Activated CD4-positive, CD25-positive, alpha-beta regulatory T cell treated with anti-CD3 and anti-CD28 coated beads, Interleukin-2, amount 50 U/mL, for 24 hours (primary cell): ENCODE measurements at regions not wholly inside any gene's neighbourhood (a gene's known extent, or its start where the extent isn't known, plus 50 kb on each side); places are given as distances from the start of the nearest gene placed in this dataset.
"Not testable (repeated sequence)": the region's sequence is repeated elsewhere in the genome, so short reads cannot be mapped to it uniquely, and the experiment has no call there.

Experiments
- ATAC-seq, 2 donors: fragments of 150-1000 bp; cut with Tn5 transposase; one replicate each; pipeline ENCODE4 v1.10.0; 2021; ENCODE audit warnings: mild to moderate bottlenecking in 1 of 2, moderate library complexity in 1 of 2

DNA sequence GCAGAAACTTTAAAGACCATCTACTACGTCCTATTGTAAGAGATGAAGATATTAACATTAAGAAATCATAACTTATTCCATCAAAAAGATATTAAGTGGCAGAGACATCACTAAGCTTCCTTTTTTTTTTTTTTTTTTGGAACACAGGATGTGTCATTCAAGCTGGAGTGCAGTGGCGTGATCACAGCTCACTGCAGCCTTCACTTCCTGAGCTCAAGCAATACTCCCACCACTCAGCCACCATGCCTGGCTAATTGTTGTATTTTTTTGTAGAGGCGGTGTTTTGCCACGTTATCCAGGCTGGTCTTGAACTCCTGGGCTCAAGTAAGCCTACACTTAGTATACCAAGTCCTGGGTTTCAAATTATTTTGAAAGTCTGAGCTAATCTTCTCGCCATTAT, 169.7 kb upstream of the KCTD7 start:
- not testable (repeated sequence) for ATAC-seq

DNA sequence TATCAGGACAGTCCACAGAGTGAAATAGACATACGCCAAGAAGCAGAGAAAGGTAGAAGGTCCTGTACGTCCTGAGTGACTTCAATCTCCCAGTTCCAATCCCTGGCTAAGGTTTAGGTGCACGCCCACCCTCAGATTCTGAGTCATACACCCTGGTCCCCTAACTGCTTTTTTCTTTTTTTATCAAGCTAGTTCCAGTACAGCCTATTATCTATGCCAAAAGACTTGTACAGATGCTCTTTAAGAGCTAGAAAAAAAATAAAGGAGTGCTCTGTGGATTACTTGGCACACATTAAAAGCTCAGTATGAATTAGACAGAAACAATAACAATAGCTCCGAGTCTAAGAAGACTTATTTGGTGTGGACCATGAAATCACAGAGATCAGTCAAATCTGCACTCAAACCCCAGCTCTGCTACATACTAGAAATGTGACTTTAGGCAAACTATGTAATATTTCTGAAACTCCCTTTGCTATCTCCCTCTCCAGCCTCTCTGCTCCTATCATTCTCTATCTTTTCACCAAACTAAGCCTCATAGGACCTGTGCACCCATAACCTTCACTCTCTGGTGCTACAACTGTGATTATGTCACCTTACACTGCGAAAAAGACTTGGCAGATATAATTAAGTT, 168.8 kb upstream of the KCTD7 start:
- not testable (repeated sequence) for ATAC-seq

DNA sequence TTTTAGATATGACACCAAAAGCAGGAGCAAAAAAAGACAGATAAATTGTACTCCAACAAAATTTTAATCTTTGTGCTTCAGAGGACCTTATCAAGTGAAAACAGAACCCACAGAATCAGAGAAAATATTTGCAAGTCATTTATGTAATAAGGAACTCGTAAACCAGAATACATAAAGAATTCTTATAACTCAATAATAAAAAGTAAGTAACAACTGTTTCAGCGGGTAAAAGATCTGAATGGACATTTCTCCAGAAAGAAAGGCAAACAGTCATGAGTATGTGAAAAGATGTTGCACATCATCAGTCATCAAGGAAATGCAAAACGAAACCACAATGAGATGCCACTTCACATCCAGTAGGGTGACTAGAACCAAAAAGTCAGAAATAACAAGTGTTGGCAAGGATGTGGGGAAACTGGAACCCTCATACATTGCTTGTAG, 167.7 kb upstream of the KCTD7 start:
- ATAC-seq, result no peak

DNA sequence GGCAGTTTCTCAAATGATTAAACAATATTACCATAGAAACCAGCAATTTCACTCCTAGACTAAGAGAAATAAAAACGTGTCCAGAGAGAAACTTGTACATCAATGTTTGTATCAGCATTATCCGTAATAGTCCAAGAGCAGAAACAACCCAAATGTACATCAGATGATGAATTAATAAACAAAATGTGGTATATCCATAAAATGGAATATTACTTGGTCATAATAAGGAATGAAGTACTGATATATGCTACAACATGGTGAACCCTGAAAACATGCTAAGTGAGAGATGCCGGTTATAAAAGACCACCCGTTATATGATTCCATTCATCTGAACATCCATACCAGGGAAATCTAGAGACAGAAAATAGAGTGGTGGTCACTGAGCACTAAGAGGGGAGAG, 167.3 kb upstream of the KCTD7 start:
- not testable (repeated sequence) for ATAC-seq

DNA sequence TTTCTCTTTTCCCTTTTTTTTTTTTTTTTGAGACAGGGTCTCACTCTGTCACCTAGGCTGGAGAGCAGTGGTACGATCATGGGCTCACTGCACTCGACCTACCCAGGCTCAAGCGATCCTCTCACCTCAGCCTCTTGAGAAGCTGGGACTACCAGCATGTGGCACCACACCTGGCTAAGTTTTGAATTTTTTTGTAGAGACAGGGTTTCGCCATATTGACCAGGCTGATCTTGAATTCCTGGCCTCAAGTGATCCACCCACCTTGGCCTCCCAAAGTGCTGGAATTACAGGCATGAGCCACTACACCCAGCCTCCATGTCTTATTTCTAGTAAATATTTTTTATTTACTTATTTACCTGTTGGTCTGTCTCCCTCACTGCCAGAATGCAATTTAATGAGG, 165.8 kb upstream of the KCTD7 start:
- not testable (repeated sequence) for ATAC-seq

DNA sequence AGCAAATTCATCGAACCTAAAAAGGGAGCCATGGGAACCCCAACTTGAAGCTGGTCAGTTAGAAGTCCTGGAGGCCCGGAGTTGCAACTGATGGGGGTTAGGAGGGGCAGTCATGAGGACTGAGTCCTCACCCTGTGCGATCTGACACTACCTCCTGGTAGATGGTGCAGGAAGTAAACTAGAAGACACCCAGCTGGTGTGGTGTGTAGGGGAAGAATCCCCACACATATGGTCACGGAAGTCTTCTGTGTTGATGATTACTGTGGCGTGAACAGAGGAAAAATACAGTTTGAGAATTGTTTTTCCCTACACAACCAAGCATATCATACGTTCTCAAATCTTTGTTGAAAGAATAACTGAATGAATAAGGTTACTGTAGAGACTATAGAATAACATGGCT, 164.6 kb upstream of the KCTD7 start:
- ATAC-seq, result no peak

DNA sequence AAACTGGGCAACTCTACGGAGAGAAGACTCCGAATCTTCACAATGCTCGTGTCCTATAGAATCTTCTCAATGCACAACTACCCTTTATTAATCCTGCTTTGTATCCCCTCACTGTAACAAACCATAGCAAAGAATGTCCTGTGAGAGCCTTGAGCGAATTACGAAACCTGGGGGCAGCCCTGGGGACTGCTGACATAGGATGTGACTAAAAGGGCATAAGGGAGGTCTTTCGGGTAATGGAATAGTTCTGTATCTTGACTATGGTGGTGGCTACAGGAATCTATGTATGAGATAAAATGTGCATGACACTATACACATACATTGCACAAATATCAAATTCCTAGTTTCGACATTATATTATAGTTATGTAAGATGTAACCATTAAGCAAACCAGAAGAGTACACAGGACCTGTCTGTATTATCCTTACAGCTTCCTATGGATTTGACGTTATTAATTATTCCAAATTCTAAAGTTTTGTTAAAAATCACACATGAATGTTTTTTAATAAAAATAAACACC, 162.5 kb upstream of the KCTD7 start:
- ATAC-seq, result no peak

DNA sequence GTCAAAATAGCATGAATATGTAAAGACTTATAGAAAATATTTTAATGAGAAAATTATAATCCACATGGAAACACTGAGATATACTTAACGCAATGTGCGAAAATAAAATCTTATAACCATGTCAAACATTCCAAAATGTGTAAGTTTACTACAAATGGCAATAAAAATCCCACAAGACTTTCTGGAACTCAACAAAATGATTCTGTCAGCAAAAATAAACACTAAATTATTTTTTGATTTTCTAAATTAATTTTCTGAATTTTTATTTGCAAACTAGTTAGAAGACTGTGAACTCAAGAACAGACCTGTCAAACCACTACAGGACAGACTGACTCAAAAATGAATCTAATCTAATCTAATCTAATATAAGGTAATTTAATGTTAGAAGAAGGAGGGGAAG, 160.8 kb upstream of the KCTD7 start:
- no peak for ATAC-seq

DNA sequence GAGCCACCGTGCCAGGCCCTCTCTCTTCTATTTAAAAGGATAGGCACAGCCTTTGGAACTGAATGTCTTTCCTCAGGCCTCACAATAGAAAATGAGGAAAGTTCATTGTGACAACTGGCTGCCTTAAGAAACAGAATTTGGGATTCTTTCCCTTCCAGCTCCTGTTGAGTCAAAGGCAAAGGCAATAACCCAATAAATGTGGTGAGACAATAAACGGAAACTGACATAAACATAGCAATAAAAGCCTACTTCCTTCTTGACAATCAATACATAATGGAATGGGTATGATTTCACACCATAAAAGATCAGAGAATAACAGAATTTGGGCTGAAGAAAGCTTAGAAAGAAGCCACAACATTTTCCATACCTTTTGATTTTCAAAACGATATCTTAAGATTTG, 155.6 kb upstream of the KCTD7 start:
- not testable (repeated sequence) for ATAC-seq

DNA sequence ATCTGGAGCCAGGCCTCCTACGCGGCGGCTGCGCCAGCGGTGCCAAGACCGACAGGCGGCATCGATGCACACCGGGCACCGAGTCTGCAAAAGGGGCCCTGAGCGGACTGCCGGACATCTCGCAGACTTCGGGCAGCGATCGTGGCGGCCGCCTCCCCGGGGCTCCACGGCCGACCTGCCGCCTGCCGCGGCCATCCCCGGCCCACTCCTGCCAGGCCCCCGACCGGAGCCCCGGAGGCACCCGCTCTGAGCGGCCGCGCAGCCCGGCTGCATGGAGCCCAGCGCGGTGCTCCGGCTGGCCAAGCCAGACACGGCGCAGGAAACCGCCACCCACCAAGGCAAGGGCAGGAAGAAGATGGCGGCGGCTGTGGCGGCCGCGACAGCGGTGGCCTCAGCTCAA, 154.2 kb upstream of the KCTD7 start:
- ATAC-seq, result no peak

DNA sequence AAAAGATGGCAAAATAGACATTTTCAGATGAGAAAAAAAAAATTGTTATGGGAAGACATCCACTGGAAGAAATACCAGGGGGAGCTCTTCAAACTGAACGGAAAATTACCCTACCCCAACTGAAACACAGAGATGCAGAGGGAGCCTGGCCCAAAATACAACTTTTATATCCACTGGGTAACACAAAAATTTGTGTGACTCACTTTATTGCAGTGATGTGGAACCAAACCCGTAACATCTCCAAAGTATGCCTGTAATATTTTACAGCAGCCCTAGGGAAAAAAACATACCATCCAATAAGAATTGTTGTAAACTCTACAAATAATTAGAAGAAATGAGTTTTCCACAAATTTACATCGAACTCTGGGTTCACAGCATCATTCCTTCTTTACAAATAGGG, 152.6 kb upstream of the KCTD7 start:
- ATAC-seq, result not testable (repeated sequence)

DNA sequence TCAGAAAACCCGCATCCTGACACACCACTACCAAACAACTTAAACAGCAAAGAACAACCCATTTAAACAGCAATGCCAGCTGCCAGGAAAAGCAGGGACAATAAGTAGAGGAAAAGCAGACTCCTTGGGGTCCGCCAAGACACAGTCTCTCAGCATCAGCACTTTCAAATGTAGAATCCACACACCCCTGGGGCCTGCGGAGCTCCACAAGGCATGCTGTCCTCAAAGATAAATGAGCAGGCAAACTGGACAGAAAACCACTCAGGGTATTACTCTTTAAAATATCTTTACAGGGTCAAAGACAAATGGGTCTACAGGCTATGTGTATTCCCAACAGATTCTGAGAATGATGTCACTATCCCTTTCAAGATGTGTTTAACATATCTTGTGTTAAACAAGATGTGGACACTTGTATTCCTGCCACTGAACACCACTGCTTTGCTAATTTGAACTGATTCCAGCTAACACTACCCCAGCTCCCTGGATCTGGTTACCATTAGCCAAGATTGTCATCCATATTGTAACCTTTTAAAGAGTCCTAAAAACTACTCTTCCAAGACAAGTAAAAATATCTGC, 150.8 kb upstream of the KCTD7 start:
- not testable (repeated sequence) for ATAC-seq

DNA sequence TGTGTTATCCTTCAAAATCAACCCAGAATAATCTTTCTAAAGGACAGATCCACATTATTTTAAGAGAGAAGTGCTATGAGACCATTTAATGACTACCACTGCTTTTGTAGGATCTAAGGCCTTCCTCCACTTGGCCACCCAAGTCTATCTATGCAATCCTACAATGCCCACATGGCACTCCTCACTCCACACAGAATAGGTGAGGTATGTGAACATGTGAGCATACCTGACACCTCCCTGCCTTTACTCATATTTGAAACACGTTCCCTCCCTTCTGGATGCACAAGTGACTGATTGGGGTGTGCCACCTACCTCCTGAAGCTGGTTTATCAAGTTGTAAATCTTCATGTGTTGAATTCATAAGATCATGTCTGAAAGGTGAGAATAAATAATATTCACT, 147.5 kb upstream of the KCTD7 start:
- not testable (repeated sequence) for ATAC-seq

DNA sequence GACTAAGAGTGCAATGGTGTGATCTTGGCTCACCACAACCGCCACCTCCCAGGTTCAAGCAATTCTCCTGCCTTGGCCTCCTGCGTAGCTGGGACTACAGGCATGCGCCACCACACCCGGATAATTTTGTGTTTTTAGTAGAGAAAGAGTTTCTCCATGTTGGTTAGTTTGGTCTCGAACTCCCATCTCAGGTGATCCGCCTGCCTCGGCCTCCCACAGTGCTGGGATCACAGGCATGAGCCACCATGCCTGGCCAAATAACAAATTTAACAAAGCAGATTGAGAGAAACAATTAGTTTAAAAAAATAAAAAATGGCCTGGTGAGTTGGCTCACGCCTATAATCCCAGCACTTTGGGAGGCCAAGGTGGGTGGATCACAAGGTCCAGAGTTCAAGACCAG, 139.6 kb upstream of the KCTD7 start:
- ATAC-seq, result not testable (repeated sequence)

DNA sequence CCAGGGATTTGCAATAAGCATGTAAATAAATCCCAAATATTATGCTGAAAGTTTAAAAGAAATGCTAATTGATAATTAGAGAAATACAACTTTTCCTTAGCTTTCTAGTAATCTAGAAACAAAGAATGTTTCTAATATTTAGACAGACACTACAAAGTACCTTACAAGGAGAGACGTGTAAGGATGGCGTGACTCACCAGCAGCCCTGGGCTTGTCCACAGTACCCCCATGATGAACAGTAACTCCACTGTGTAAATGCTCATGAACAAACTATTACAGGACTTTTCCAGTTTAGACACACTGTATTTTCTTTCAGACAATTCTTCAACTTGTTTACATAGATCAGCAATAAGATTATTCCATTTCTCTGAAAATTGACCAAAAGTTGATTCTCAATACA, 138.9 kb upstream of the KCTD7 start:
- ATAC-seq, result not testable (repeated sequence)

DNA sequence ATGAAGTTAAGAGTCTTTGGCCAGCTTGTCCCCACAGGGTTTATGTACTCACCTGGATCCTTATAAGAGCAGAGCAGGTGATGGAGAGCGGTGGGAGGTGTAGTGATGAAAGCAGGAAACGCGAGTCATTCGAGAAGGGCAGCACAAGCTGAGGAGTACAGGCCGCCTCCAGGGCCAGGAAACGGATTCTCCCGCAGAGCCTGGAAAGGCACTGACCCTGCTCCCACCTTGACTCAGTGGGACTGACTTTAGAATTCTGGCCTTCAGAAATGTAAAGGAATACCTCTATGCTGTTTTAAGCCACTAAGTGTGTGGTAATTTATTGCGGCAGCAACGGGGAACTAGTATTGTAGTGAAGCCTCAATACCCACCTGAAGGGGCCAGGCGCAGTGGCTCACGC, 137.7 kb upstream of the KCTD7 start:
- ATAC-seq, result not testable (repeated sequence)

DNA sequence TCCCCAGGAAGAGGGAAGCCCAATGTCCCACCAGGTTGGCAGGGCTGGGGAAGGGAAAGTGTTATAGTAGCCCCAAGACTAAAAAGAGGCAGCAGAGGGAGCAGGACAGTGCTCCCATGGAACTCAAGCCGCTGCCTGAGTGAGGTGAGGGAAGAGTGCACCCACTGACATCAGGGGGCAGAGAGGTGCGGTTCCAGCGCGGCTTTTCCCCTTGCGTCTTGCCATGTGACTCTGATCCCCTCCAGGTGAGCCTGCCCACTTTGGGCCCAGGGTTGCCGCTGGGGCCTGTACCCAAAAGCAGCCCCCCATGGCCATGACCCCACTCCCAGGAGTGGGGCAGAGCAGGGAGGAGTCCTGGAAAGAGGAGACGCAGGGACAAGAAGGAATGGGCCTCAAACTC, 136.3 kb upstream of the KCTD7 start:
- ATAC-seq, result not testable (repeated sequence)

DNA sequence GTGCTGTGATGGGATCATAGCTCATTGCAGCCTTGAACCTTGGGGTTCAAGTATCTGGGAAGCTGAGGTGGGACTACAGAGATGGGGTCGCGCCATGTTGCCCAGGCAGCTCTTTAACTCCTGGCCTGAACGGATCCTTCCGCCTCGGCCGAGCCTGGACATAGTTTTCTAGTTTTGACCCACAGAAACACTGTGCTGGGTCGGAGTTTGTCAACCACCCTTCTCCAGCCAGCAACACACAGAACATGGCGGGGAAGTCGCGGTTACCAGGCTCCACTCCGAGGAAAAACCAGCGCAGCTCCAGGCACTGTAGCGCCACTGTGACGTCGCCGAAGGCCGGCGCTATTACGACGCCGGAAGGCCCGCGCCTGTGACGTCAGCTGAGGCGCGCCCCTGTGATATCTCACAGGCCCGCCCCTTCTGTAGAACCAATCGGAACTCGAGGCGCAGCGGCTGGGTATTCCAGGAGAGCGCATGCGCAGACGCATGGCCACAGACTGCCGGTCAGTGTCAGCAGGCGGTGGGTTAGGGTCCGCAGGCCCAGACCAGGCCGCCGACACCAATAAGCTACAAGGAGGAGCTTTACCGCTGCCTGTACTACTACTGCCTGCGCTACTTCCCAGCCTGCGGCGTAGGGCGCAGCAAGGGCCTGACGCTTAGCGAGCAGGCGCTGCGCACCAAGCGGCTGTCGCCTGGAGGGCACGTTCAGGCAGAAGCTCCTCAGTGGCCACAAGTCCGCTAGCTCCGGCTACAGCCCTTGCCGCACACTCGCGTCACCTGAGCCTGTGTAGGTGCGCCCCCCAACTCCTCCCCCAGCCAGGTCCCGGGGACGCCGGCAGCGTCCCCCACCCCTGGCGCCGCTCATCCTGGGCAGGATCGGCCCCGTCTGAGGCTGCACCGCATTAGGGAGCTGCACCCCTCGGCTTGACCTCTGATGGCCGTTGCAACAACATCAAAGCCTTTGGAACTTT, 135.2 kb upstream of the KCTD7 start:
- ATAC-seq, result peak; percentile 96 to 97

DNA sequence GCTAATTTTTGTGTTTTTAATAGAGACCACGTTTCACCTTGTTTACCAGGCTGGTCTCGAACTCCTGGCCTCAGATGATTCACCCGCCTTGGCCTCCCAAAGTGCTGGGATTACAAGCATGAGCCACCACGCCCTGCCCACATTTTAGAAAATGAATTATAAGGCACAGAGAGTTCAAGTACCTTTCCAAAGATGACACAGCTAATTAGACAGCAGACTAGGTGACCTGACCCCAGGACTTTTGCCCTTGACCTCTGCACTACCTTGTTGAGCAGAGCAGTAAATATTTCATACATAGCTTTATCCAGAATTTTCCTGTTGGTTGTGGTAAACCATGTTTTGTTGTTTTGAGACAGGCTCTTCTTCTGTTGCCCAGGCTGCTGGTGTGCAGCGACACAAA, 131.3 kb upstream of the KCTD7 start:
- no peak for ATAC-seq

DNA sequence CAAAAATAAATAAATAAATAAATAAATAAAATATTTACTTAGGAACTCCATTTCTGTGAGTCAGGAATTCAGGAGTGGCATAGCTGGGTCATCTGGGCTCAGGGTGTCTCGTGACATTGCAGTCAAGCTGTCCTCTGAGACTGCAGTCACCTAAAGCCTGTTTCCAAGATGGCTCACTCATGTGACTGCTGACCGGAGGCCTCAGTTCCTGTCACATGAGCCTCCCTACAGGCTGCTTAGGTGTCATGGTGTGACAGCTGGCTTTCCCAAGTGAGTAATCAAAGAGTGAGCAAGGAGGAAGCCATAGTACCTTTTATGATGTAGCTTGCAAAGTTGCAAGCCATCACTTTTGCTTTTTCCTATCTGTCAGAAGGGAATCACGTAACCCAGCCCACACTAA, 128.6 kb upstream of the KCTD7 start:
- ATAC-seq, result peak in 1 of 2 donors; percentile 46

DNA sequence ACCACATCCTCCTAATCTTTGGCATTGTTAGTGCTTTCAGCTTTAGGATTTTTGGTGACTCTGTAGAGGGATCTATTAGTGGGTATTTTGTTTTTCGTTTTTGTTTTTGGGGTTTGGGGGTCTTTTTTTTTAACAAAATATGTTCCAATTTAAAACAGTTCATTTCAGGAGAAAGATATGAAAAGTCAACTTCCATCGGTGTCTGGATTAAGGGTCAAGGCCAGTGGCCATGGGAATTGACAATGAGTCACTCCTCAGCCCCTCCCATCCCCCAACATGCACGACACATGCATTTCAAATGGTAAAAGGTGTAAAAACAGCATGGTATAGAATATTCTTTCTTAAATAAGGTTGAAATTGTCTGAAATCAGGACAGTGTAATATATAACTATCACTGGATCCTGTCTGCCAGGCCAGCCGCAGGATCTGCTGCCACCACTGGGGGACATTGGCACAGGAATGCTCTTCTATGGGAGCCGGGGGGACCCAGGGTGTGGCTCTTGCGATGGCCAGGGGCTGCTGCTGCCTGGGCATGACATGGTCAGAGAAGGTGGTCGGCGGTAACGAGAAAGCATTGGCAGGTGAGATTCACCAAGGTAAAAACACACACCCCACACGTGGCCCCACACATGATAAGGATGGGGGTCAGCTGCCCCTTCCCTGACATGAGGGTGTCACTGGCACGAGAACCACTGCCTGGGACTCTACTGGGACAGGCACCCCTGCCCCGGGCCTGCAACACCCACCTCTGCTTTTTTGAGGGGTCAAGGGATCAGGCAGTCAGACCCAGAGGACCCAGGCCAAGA, 126.2 kb upstream of the KCTD7 start:
- no peak for ATAC-seq

DNA sequence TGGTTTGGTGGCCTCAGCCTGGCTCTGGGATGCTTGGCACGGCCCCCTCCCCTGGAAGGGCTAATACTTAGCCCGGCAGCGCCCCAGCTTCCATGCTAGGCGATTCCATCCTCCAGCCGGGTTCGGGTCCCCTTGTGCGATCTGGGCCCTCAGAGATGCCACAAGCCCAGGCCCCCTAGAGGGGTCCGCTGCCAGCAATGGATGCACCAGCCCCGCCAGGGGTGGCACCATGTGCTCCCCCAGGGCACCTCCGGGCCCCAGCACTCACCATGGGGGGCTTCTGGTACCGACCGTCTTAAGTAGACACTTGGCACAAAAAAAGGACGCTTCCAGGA, 125.7 kb upstream of the KCTD7 start:
- ATAC-seq, result no peak

DNA sequence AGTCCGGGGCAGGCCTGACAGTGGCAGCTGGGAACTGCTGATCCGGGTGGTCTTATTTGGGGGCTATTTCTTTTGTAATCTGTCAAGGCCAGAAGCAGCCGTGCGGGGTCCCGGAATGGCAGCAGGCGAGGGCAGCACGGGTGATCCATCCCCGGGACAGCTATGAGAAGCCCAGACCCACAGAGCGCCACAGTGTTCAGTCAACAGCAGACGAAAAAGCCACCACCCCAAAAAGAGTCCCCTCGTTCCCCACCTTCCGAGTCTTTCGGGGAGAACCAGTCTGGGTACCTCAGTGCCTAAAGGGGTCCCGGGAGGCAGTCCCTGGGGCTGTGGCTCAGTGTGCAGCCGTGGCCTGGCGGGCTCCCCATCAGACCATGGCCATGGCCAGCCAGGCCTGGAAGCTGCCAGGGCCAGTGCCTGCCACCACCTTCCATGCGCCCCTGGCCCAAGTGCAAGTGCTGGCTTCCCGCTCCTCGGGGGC, 125.1 kb upstream of the KCTD7 start:
- no peak for ATAC-seq
